Fibroblast of skin of left quadriceps (primary cell): ENCODE measurements at regions not wholly inside any gene's neighbourhood (a gene's known extent, or its start where the extent isn't known, plus 50 kb on each side); places are given as distances from the start of the nearest gene placed in this dataset.
"Not testable (repeated sequence)": the region's sequence is repeated elsewhere in the genome, so short reads cannot be mapped to it uniquely, and the experiment has no call there.

Experiments
- DNase-seq, 2 experiments: peaks; one replicate each; pipeline ENCODE4 v3.0.0-alpha.2; 2013; ENCODE audit warnings: low read depth in 2 of 2

DNA sequence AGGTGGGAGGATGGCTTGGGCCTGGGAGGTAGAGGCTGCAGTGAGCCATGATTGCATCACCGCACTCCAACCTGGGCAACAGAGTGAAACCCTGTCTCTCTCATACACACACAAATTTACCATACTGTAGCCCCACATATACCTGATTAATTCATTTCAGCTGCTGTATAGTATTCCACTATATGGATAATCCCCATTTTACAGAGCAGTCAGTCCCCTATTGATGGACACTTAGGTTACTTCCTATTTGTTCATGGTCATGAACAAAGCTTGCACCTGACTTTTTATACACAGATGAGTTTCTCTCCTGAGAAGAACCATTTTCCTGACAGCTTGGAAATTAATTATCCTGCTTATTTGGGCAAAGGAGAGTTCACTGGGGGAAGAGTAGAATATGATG lies 59.2 kb downstream of the EMX2 start:
- no peak for DNase-seq

DNA sequence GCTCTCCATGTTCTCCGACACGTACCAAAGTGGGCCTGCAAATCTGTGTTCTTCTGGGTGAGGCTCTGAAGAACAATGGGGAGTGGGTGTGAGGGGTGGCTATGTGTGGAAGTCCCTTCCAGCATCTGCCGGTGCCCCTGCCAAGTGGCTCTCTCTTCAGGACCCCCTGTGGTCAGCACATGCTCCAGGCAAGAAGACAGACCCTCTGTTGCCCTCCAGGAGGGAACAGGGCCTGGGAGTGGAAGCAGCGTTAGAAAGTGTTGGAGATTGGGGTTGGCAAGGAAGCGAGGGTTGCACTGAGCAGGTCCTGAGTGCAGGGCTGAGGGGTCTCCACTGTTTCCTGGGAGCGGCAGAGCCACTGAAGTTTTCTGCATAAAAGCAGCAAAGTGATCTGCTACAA lies 60.5 kb downstream of the EMX2 start:
- no peak for DNase-seq

DNA sequence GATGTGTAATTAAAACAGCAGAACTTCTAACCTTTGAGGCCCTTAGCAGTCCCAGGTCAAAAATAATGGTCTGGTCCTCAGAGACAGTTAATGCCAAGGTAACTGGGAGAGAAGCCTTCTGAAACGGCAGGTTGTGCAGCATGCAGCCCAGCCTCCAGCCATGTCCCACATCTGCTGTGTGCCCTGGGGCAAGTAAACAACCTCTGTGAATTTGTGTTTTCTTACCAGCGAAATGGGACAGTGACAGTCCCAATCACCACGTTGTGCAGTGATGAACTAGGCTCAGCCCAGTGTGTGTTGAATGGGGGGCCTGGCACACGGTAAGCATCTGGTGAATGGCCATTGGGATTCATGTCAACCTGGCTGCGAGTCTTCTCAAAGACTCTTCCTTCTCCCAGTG lies 61.2 kb downstream of the EMX2 start:
- DNase-seq, result no peak

DNA sequence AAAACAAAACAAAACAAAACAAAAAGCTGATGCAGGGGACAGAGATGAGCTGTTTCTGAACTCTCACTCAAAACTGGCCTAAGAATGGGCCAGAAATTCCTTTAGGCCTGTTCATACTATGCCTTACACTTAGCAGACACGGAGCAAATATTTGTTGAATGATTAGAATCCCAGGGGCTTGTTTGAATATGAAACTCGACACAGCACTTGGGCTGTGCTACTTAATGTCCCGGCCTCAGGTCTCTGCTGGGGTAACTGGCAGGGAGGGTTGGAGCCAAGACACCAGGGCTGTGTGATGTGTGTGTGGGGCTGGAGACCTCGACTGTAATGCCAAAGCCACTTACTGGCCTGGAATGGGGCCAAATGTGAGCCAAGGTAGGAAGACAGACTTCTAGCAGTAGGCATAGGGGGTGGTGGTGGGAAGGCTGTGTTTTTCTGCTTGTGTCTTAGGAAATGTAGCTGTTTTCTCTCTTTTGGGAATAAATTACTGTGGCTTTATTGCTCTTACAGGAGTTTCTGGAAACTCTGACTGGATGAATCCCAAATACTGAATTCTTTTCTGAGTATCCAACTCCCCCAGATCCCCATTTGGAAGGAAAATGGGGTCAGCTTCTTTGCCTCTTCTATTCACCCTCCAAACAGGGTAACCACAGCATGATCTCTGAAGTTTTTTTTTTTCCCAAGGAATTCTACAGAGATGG lies 66.7 kb downstream of the EMX2 start:
- DNase-seq, result peak; percentile 92 to 93

DNA sequence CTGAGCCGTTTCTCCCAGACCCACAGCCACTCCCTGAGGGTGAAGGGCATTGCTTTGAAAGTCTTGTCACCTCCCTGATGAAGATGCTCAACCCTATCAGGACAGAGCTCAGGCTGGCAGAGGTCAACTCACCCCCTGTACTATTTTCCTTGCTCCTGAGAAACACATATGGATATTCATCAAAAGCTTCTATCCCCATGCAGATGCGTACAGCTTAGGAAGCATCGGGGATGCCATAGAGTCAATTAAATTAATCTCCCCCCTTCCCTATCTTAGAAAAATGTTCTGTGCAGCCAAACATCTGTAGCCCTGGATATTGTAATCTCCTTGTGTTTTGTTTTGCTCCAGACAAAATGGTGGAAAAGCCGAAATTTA lies 67.2 kb downstream of the EMX2 start:
- DNase-seq, result no peak

DNA sequence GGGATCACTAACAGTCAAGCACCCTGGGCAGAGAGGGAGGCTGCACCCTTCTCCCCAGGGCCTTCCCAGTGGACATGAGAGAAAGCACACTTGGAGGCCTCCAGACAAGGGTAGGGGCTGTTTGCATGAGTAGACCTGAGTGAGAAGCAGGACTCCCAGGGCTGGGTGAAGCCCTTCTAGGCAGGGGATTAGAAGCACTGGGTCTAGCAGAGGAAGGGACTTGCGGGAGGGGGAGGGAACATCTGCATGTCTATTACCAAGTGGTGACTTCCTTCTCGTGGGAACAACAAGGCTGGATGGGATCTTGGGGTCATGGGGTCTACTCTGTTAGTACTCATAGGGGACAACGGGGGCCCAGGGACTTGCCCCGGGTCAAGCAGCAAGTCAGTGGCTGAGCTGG lies 67.8 kb downstream of the EMX2 start:
- no peak for DNase-seq

DNA sequence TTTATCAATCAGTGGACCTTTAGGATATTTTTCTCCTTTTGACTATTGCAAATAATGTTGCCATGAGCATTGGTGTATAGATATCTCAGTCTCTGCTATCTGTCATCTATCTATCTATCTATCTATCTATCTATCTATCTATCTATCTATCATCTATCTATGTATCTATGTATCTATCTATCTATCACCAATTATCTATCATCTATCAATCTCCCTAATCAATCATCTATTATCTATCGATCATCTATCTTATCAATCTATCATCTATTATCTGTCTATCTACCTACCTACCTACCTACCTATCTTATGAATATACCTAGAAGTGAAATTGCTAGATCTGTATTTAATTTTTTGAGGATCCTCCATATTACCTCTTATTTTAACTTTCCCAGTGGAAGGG lies 69.6 kb downstream of the EMX2 start:
- no peak for DNase-seq

DNA sequence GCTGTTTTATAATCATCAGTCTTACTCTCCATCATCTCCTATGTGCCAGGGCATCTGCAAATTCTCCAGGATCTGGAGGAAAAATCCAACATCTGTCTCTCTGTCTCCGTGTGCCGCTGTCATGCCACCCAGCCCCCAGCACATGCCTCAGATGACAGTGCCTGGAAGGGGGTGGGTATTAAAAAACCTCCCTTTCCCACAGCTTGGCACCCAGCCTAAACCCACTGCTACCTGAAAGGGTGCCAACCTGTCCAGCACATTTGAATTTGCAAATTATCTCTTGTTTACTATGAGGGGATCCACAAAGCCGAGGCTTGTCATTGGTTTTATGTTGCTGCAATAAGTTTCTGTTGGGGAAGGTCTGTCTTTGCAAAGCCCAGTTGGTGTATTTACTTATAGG lies 73.1 kb downstream of the EMX2 start:
- no peak for DNase-seq

DNA sequence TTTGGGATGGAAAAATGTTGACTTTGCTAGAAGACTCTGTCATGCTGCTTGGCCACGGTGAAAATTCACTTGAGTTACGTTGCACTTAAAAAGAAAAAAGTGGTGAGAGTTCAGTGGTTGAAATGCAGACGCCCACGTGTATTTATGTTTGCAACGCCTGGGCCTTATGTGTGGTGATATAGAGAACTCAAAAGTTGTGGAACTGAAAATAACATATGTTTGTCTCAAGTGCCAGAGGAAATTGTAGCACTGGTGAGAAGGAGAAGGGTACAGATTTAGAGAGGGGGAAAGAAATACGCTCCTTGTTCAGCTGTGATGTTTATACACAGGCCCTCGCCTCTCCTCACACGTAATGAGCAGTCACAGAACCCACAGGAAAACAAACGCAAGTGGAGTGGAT lies 73.6 kb downstream of the EMX2 start:
- no peak for DNase-seq

DNA sequence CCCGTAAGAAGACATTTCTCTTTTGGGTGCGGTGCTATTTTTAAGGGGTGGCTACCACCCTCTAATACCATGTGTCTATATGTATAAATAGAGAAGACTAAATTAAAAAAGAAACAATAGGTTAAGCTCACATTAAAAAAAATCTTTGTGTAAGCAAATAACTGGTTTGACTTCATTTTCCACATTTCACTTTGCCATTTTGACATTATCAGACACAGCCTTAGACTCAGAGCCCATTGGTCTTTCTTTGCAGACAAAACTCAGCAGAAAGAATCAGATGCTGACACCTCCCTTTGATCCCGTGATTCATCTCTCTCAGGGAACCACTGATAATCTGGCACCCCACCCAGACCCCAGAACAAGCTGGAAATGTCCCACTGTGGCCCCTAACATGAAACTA lies 74.5 kb downstream of the EMX2 start:
- no peak for DNase-seq

DNA sequence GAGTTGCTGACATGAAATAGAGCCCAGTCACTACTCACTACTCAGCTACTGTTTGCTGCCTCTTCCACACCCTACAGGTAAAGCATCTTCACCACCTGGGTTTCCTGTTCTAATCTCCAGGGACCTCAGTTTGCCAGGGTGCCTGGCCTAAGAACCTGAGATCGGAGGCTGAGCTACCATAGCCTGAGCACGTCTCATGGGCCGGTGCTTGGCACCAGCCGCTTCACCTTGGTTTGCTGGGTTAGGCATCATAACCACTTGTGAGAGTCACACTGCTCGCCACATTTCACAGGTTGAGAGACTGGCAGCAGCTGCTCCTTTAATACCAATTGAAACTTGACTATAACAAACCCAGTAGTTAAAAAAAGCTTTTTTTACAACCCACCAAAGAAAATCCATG lies 75.1 kb downstream of the EMX2 start:
- DNase-seq, result no peak

DNA sequence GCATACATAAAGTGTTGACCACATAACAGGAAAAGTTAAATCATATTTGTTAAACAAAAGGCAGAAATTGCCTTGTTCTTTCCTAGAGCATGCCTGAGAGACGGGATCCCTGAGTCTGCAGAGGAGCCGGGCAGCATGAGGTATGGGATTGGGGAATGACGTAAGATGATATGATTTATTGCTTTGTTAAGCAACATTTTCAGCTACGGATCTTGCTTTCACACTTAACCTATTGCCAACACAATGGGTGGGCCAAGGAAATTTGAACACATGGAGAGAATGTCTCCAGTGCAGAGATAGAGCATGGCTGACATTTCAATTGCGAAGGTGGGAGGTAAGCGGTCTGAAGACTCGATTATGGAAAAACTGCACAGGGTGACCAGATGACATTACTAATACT lies 76.7 kb downstream of the EMX2 start:
- peak; percentile 68 to 71 for DNase-seq

DNA sequence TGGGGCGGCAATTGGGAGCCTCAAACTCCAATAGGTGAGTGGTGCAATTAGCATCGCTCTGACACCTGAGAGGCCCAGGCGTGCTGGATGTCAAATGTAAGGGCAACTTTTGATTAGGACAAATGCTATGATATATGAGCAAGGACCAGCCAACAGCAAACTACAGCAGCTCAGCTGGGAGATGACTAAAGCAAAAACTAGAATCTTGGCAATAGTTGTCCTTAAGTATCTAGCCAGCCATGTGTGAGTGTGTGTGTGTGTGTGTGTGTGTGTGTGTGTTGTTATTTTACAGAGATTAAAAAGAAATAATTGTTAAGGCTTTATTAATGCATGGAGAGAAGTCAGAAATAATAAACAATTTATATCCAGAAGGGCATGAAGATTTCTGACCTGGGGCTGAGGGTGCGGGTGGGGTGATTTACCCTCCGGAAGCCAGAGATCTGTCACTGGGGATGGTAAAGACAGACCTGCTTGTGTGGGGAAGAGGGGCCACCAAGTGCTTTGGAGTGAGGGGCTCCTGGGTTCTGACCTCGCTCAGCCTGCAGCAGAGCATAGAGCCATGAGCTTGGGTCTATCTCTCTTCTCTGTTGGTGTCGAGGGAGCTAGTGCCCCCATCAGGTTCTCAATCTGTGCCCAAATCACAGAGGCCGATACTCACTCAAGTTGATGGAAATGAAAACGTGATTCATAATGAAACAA lies 77.3 kb downstream of the EMX2 start:
- peak in 1 of 2 experiments; percentile 21 for DNase-seq

DNA sequence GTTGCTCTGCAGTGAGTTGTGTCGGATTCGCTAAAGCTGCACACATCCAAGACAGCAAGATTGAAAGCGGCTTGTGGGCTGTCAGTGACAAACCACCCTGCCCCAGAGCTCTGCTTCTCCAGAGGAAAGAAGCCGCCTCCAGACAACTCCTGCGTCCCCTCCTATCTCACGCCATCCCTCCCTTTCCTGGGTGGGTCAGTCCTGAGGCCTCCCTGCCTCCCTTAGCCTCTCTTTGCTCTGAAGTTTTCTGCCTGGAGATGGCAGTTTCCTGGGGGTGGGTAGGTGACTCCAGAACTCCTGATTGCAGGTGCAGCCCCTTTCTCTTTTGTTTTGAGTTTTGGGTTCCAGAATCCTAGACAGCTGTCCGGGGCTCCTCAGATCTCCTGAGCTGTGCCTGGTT lies 78.7 kb downstream of the EMX2 start:
- DNase-seq, result no peak

DNA sequence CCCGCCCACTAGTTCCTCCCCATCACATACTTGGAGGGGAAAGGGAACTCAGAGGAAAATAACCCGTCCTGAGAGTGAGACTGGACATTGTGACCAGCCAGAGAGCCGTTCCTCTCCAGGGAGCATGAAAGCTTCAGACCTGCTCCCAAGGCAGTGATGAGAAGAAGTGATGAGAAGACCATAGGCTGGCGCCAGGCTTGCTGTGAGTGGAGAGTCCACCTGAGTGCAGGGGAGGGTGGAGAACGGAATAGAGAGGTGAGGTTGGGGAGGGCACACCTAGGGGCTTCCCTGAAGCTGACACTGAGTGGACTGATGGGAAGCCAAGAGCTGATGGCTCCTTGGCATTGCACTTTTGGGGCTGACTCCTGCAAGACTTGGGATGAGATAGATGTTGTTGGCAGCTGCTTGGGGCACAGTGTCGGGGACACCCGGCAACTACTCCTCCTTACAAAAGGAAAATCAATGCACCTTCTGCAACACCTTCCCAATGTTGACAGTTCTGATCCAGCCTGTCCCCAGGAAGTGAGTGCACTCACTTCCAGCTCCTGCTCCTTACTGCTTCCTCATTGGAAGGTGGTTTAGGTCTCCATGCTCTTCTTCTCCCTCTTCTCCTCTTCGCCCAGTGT lies 79.4 kb downstream of the EMX2 start:
- no peak for DNase-seq

DNA sequence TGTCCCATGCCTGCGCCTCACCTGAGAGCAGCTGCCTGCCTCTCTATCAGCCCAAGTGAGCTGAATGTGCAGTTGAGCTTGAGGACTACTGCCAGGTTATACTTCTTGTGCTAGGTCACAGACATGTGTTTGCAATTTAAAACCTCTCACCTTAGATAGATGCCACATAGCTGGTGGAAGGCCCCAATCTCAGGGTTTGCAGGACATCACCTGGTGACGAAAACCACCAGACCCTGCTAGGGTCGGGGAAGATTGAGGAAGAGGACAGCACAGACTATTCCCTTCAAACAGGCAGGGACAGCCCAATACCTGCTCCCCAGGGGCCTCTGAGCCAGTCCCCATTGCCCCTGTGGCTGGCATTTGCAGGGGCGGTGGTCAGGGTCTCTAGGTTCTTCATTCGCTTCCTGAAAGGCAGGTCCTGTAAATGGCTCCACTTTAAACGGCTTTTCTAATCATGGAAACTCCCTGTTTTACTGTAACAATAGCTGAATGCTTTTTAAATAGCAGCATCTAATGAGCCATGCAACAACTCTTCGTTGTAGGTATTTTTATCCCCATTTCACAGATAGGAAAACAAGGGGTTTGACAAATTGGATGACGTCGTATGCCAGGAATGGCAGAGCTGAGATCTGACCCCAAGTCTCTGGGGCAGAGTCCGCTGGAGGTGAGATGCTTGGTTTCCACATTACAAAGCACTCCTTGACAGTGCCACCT lies 80.1 kb downstream of the EMX2 start:
- DNase-seq, result no peak

DNA sequence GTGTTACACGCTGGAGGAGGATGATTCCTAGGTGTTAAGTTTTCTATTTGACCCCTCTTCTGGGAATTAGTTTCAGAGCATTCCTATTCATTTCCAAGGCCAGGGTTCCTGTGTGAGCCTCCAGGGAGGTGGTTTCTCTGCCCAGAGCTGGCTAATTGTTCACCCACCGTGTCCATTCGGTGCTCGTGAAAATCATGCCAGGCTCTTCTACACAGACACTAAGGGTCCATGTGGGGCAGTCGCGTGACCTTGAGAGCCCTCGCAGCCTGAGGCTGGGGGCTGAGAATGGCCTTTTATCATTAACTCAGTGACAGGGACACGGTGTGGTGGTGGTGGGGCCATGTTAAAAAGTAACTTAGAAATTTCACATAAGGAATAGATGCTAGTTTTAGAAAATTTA lies 83.7 kb downstream of the EMX2 start:
- no peak for DNase-seq

DNA sequence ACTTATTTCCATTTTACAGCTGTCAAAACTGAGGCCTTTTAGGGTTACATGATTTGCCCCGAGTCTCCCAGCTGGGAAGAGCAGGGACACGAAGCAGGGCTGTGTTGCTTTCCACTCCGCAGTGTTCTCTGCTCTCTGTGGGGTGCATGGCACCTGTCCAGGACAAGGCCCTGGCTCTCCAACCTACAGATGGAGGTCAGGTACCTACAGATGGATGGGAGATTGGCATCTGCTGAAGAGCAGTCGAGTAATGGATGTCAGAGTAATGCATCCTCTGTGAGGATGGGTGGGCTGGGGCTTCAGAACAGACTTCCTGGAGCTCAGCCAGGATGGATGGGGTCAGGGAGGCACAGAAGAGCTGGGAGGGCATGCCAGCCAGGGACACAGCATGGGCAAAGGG lies 85.0 kb downstream of the EMX2 start:
- no peak for DNase-seq

DNA sequence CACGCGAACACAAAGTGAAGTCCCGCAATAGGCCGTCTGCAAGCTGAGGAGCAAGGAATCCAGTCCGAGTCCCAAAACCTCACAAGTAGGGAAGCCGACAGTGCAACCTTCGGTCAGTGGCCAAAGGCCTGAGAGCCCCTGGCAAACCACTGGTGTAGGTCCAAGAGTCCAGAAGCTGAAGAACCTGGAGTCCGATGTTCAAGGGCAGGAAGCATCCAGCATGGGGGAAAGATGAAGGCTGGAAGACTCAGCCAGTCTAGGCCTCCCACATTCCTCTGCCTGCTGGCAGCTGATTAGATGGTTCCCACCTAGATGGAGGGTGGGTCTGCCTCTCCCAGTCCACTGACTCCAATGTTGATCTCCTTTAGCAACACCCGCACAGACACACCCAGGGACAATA lies 87.2 kb downstream of the EMX2 start:
- not testable (repeated sequence) for DNase-seq

DNA sequence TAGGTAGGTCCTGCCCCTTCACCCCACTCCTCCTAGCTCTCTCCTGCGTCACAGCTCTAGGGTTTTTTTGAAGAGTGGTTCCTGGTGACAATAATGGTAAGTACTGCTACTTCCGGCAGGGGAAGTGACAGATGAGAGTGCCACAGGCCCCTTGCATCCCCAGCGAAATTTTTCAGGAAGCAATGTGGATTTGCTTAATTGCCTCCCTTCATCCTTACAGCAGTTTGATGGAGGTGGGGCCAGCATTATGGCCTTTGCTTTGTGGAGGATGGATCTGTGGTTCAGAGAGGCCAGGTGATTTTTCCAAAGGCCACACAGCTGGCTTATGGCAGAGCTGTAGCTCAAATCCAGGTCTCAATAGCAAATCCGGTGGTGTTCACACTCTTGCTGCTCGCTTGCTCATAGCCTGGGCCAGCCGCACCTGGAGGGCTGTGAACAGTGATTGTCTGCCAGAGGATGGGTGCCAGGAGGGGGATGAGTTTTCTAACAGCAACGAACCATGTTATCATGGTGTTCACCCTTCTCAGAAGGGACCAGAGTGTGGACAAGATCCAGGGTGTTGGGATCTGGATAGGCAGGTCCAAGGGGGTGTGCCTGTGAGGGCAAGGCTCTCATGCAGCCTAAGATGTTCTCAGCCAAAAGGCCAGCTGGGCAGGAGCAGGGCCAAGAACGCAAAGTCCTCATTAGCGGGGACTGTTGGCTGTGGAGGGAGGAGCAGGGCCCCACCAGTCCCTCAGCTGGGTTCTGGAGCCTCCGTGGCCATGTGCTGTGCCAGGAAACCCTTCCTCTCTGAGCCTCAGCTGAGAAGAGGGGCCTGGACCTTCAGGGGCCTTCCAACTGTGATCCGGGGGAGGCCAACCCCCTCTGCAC lies 89.0 kb downstream of the EMX2 start:
- no peak for DNase-seq

DNA sequence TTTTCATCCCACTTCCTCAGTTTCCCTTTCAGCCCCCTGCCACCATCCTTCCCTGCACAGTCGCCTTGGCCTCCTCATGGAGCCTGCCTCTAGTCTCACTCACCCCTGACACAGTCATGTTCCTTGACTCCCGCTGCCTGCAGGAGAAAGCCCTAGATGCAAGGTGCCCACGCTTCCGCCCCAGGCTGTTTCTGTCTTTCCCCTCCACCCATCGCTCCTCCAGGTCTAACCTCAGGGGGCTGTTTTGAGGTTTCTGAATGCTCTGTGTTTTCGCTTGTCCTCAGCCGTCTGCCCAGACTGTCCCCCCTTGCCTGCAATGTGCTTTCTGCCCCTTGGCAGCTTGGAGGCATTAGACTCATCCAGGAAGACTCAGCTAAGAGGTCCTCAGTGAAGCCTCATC lies 89.9 kb downstream of the EMX2 start:
- no peak for DNase-seq

DNA sequence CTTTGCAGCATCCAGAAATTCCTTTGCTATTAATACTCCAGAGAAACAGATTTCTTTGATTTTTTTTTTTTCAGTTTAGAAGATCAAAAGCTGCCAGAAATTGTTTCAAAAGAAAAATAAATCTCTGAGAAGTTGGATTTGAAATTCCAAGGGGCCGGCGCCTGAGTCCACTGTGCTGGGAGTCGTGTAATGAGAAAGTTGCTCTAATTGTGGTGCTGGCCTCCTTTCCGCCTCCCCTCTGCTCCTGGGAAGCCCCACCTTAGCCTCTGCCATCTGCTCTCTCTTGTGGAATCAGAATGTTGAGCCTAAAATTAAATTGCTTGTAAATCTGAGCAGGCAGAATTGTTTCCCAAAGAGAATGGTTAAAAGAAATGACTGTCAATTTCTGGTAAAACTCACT lies 93.3 kb downstream of the EMX2 start:
- DNase-seq, result no peak
